Ovary (tissue), 7 donors: ENCODE measurements at regions not wholly inside any gene's neighbourhood (a gene's known extent, or its start where the extent isn't known, plus 50 kb on each side); places are given as distances from the start of the nearest gene placed in this dataset.

Experiments used
- DNase-seq, 5 donors: peaks; one replicate each; pipeline ENCODE4 v3.0.0-alpha.2; 2019 to 2020
- H3K27ac ChIP-seq, 2 donors: fragments of 200-600 bp; one replicate each; pipeline versions ENCODE4 v1.5.1 to v1.8.0; 2019 to 2022
- H3K27me3 ChIP-seq: fragments of 200-600 bp; one replicate; pipeline ENCODE4 v1.8.0; 2022
- H3K36me3 ChIP-seq: fragments of 200-600 bp; sonication (generic); one replicate; pipeline ENCODE4 v1.5.1; 2019
- H3K4me1 ChIP-seq: one replicate; pipeline ENCODE4 v1.8.1; 2013; ENCODE audit warnings: mild to moderate bottlenecking, moderate library complexity; ENCODE audit not compliant: insufficient read depth
- H3K4me3 ChIP-seq: fragments of 200-600 bp; sonication (generic); one replicate; pipeline ENCODE4 v1.5.1; 2017
- H3K9me3 ChIP-seq, 2 donors: fragments of 200-600 bp in 1 of 2; sonication (generic) in 1 of 2; one replicate each; pipeline versions ENCODE4 v1.5.1 to v1.8.1; 2013 to 2019; ENCODE audit warnings: mild to moderate bottlenecking in 1 of 2, moderate library complexity in 1 of 2
- EP300 ChIP-seq: sonication (generic); formaldehyde crosslinking; IDR thresholded peaks from one replicate; pipeline ENCODE4 v1.6.1; 2017; ENCODE audit warnings: antibody characterized with exemption
- POLR2A ChIP-seq: fragments of 450-650 bp; IDR thresholded peaks from one replicate; pipeline ENCODE4 v1.6.1; 2017; ENCODE audit warnings: antibody characterized with exemption, mild to moderate bottlenecking, moderate library complexity
- WGBS, 3 donors: extraction: QIAGEN DNeasy Blood & Tissue Kit in 1 of 3; methylation state at CpG; one replicate each; pipeline versions ENCODE4 v1.1.5 to v1.1.7; 2013 to 2017; 5-methylcytosine and 5-hydroxymethylcytosine counted together
- intact Hi-C, 4 donors: fragments of 100-400 bp; cut with DNase I; formaldehyde crosslinking; loops; one replicate each; pipeline versions ENCODE4 v1.11.0 to v1.15.1; 2022 to 2023
- TF ChIP-seq, protein P1 (sequence below), 3 donors: fragments of 450-650 bp in 2 of 3; fragments of 200-600 bp in 1 of 3; IDR thresholded peaks; one replicate each; pipeline versions ENCODE4 v1.5.1 to v1.8.0; 2016 to 2022; ENCODE audit warnings: antibody characterized with exemption in 3 of 3, mild to moderate bottlenecking in 1 of 3
- donor health status: DM: no; HTN: no; CAD: no; lungs with moderate emphysema.
- donor health status: DM: no; HTN: no; CAD: no.
- donor health status: Bipolar disorder and iron deficiency.
- donor health status: DM: no; HTN: no; CAD: no.
- donor health status: DM: yes; HTN: yes; CAD: no.

DNA sequence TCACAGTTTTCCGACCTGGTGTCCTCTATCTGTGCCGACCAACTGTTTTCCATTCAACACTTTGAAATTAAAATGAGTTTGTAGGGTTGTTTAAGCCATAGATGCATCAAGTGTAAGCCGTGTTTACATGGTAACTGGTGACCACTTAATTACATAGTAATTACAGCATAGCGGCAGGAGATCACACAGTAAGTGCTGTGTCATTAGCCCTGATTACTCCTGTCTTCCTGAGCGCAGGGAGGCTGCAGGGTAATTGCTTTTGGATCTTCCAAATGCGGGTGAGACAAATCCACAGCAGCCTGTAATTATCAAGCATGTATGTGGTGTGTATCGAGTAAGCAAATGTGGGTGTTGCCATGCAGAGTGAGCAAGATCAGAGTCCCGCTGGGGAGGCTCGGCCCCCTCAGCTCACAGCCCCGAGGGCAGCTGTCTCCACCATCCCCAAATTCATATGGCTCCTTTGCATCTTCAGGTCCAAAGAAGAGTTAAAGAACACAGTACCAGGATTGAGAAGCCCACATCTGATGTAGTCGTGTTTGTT is 71.5 kb upstream of the HDAC4 start:
- WGBS, 3 donors = 28 to 37% (median 35%) methylated on average over 11 of the region's 11 CpGs
- peak in 1 of 5 donors; percentile 2 for DNase-seq
- intact Hi-C loops = loop anchor here in 1 of 4 donors (5.0 kb wide), 1 partner anchor 865 kb away; no protein-coding TSS in a partner anchor
- H3K36me3 ChIP-seq = no peaks in the 10 kb centered on the region
- H3K27ac ChIP-seq = no peak overlapping the region
- H3K9me3 ChIP-seq = no peaks in the 10 kb centered on the region
- TF ChIP-seq EP300 (no peak), POLR2A (no peak)
- TF ChIP-seq, protein P1, sequence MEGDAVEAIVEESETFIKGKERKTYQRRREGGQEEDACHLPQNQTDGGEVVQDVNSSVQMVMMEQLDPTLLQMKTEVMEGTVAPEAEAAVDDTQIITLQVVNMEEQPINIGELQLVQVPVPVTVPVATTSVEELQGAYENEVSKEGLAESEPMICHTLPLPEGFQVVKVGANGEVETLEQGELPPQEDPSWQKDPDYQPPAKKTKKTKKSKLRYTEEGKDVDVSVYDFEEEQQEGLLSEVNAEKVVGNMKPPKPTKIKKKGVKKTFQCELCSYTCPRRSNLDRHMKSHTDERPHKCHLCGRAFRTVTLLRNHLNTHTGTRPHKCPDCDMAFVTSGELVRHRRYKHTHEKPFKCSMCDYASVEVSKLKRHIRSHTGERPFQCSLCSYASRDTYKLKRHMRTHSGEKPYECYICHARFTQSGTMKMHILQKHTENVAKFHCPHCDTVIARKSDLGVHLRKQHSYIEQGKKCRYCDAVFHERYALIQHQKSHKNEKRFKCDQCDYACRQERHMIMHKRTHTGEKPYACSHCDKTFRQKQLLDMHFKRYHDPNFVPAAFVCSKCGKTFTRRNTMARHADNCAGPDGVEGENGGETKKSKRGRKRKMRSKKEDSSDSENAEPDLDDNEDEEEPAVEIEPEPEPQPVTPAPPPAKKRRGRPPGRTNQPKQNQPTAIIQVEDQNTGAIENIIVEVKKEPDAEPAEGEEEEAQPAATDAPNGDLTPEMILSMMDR (IDR thresholded peaks at IDR 0.05) = no peak
- H3K4me1 ChIP-seq = no peaks in the 10 kb centered on the region
- H3K27me3 ChIP-seq = no peaks in the 10 kb centered on the region
- no peak overlapping the region for H3K4me3 ChIP-seq

DNA sequence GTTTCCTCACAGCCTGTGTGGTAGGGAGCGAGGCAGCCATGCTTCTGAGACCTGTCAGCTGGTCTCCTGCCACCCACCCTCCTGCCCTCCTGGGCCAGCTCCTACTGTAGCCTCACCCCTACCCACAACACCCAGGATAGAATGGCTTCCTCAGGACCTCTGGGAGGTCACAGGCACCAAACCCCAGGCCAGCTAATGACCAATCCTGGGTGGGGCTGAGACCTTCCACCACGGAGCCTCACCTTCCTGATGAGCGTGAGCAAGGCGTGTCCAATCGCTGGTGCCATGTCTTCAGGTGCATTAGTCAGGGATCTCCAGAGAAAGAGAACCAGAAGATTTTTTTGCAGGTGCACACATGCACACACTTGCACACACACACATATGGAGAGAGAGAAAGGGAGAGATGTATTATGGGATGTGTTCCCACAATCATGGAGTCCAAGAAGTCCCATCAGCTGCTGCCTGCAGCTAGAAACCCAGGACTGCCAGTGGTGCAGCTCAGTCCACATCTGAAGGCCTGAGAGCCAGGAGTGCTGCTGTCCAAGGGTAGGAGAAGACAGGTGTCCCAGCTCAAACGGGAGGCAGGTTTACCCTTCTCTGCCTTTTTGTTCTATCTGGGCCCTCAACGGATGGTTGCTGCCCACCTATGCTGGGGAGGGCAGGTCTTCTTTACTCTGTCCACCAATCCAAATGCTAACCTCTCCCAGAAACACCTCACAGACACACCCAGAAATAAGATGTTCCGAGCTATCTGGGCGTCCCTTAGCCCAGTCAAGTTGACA is 70.4 kb upstream of the HDAC4 start:
- Histone ChIP-seq H3K4me3 (no peak overlapping the region), H3K9me3 (no peaks in the 10 kb centered on the region), H3K27me3 (no peaks in the 10 kb centered on the region), H3K4me1 (no peaks in the 10 kb centered on the region), H3K27ac (no peak overlapping the region), H3K36me3 (no peaks in the 10 kb centered on the region)
- TF ChIP-seq, protein P1 (IDR thresholded peaks at IDR 0.05) = no peak
- TF ChIP-seq EP300 (no peak), POLR2A (no peak)
- DNase-seq = peak in 2 of 5 donors; percentile 4 to 8
- 88 to 91% (median 89%) methylated on average over 9 of the region's 9 CpGs for WGBS, 3 donors
- intact Hi-C loops = loop anchor here in 1 of 4 donors (5.0 kb wide), 1 partner anchor 866 kb away; no protein-coding TSS in a partner anchor

DNA sequence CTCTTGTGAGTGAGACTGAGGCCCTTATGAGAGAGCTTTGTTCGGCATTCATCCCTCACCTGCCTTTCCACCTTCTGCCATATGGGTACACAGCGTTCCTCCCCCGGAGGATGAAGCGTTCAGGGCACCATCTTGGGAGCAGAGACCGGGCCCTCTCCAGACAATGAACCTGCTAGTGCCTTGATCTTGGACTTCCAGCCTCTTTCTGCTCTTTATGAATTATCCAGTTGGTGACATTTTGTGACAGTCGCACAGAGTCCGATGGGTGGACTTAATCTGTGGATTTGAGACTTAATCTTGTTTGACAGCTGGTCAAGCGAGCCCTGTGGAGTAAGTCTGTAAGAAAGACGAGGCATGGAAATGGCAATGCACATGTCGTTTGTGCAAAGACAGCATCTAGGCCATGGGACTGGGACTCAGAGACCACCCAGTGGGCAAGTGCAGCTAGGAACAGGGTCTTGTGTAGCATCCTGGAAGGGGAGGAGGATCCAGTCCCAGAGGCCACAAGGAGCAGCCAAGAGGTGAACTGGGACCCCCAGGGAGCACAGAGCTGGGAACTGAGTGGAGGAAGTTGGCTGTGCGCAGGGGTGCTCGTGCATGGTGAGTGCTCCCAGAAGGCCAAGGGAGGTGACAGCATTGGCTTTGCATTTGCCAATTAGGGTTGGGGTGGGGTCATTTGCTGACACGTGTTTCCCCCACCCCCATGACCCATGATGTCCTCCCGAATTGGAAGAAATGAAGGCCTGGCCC is 69.5 kb upstream of the HDAC4 start:
- intact Hi-C loops = loop anchor here in 1 of 4 donors (5.0 kb wide), 1 partner anchor 867 kb away; no protein-coding TSS in a partner anchor
- no peaks in the 10 kb centered on the region for H3K4me1 ChIP-seq
- no peaks in the 10 kb centered on the region for H3K9me3 ChIP-seq
- H3K4me3 ChIP-seq = no peak overlapping the region
- H3K27ac ChIP-seq = no peak overlapping the region
- no peaks in the 10 kb centered on the region for H3K27me3 ChIP-seq
- 88 to 90% (median 89%) methylated on average over 14 of the region's 14 CpGs for WGBS, 3 donors
- H3K36me3 ChIP-seq = no peaks in the 10 kb centered on the region
- peak in 2 of 5 donors; percentile 4 to 5 for DNase-seq
- TF ChIP-seq POLR2A = no peak

DNA sequence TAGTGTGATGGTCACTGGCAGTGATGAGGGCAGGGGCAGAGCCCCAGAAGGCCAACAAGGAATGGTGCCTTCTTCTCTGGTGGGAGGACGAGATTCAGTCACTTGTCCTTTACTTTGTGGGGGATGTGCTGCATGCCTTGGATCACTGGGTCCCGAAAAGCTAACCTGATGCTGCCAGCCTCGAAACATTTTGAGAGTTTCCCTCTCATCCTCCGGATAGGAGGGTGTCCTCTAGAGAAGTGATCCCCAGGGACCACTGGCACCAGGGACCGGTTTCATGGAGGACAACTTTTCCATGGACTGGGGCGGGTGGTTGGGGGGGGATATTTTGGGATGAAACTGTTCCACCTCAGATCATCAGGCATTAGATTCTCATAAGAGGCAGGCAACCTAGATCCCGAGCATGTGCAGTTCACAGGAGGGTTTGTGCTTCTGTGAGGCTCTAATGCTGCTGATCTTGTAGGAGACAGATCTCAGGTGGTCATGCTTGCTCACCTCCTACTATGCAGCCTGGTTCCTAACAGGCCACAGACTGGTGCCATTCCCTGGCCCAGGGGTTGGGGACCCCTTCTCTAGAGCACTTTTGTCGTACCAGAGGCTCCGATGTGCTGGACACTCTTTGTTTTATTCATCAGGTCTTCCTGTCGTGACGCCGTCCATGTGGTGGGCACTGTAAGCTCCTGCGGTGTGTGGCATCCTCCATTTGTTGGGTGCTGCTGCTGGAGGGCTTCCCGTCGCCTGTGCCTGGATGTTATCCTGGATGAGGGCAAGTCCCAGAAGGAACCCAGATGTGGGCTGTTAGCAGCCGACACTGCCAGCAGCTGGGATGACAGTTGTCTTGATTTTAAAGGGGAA is 68.5 kb upstream of the HDAC4 start:
- WGBS, 3 donors = 90 to 92% (median 92%) methylated on average over 16 of the region's 16 CpGs
- intact Hi-C loops = no loop called here
- Histone ChIP-seq H3K36me3 (no peaks in the 10 kb centered on the region), H3K4me3 (no peak overlapping the region), H3K4me1 (no peaks in the 10 kb centered on the region), H3K9me3 (no peaks in the 10 kb centered on the region), H3K27me3 (no peaks in the 10 kb centered on the region), H3K27ac (no peak overlapping the region)
- TF ChIP-seq, protein P1 (IDR thresholded peaks at IDR 0.05) = no peak
- TF ChIP-seq POLR2A (no peak), EP300 (no peak)
- DNase-seq = peak in 2 of 5 donors; percentile 5
